HG02884 (cell line): ENCODE measurements at regions not wholly inside any gene's neighbourhood (a gene's known extent, or its start where the extent isn't known, plus 50 kb on each side); places are given as distances from the start of the nearest gene placed in this dataset.

Source experiments
- ATAC-seq: cut with Tn5 transposase; IDR thresholded peaks from one replicate; pipeline ENCODE4 v1.9.1; 2021; ENCODE audit warnings: mild to moderate bottlenecking, moderate library complexity; ENCODE audit not compliant: unreplicated experiment

DNA sequence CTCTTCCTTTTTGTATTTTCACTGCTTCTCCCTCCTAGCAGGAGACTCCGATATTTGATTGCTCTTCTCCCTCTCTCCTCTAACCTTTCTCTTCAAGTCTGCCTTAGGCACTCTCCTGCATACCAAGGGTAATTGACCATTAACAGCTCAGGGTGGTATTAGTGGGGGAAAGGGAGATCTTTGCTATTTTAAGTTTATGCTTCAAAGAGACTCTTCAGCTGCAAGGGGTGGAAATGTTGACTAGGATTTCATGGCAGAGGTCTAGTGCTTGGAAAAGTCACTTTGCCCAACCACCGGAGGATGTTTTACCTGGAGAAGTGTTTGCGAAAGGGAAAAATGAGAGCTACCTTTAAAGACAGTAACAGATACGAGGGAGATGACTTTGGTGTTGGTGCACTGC lies 453.7 kb downstream of the SLC4A3 start:
- no peak for ATAC-seq

DNA sequence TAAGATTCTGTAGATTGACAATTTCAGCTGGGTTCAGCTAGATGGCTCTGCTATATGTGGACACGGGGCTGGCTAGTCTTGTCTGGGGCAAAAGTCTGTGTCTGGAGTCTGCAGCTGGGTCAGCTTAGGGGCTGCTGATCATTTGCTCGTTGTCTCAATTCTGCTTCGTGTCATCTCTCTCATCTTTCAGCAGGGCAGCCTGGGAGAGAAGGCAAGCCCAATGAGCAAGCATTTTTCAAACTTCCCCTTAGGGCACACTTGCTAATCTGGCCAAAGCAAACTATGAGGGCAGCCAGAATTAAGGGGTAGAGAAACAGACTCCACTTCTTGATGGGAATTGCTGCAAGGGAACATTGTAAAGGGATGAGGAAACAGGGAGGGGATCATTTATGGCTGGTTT lies 462.6 kb downstream of the SLC4A3 start:
- ATAC-seq = no peak

DNA sequence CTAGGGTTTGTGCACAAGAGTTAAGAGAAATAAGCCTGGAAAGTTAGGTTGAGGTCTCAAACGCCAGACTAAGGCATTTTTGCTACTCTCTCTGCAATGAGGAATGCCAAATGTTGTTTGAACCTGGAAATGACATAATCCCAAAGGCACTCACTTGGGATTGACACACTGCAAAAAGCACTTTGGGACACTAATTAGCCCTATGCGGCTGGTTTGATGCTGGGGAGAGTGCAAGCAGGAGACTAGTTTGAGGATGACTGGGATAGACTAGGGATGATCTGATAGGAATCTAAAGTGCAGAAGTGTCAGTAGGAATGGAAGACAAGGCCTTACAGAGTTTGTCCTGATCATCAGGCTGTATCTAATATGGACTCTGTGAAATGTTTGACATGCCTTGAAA lies 469.0 kb downstream of the SLC4A3 start:
- no peak for ATAC-seq

DNA sequence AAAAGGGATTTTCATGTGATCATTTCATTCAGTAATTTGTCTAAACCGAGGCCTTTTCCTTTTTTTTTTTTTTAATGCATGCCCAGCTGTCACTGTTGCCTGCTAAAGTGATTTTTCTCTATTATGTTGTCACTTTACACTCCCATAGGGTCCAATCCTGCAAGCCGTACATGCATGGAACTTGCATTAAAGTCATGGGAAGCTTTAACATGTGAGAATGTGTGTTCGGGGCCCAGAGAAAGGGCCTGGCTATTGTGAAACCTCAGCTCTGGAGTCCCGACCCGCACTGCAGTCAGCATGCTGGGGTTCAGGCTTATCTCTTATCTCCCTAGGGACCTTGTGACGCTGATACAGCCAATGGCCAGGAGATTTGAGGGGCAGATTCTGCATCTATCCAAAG lies 474.6 kb downstream of the SLC4A3 start:
- ATAC-seq = no peak

DNA sequence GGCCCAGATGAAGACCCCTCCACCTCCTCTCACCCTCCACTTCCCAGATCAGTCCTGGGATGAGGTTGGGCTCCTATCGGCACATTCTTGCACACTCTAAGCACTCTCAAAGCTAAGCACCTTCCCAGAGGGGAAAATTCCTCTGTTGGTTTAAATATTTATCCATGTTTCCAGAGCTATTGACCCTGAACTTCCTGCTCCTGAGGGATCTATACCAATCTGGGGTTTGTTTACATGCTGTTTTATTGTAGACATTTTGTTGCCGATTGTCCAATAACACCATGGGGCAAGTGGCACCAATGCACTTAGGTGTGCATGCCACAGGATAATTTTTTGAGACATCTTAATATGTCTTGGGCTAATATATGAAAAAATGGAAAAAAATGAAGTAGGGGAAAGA lies 476.2 kb downstream of the SLC4A3 start:
- no peak for ATAC-seq

DNA sequence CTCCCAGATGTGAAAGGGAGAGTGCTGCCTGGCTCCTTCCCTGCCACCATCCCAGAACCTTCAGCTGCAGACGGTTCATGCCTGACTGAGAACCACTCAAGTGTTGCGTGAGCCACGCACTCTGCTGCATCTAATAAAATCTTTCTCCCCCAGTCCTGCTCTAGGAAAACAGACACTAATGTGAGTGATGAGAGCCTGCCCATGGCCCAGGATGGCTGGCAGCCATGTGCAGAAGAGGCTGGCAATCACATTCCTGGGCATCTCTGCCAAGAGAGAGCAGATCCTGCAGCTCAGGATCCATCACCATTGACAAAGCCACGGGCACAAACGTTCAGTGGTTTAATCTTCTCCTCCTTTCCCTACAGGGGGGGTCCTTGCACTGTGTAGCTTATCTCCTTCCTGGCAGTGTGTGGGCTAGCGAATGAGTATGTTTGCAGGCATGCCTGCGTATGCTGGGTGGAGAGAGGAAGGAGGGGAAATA lies 477.5 kb downstream of the SLC4A3 start:
- no peak for ATAC-seq

DNA sequence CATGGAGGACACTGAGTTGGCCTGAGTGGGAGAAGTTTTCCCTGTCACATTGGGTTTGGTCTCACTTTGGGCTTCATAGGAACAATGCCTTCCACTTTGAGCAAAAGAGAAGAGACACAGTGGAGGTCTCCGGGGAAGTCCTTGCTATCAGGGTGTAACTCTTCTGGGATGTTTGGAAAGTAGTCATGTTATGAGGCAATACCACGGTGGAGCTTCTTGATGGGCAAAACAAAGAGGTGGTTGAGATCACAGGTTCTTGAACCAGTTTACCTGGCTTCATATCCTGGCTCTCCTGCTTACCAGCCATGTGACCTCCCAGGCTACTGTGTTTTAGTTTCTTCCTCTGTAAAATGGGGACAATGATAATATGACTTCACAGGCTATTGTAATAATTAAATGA lies 478.6 kb downstream of the SLC4A3 start:
- ATAC-seq = no peak

DNA sequence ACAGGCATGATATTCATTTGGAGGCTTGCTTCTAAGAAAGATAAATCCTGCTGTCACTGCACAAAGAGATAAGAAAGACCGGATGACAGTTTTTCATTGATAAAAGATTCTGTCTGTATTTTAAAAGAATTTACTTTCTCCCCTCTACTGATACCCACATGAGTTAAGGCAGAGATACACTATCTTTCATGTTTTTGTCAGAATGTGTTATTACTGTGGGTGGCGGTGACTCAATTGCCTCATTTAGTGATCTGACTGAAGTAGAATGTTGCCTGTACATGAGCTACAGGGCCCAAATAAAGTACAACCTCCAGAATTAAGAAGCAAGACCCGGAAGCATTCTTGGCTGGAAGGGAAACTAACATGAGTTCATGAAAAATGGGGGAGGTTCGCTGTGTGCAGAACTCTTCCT lies 480.0 kb downstream of the SLC4A3 start:
- ATAC-seq = no peak

DNA sequence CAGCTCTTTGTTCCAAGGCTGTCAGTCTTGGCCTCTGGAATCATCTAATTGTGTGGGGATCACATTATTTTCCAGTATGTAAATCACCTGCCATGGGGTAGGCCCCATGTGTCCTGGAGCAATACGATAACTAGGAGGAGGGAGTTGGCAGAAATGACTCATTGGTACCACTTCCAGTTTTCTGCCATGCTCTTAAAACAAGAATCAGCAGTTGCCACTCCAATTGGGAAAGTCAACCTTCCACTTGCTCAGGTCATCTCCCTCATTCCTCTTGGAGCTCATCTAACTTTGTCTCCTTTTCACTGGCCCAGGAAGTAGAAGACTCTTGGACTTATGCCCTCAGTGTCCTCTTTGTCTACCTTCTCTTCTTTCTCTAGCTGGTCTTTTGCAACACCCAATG lies 487.0 kb downstream of the SLC4A3 start:
- no peak for ATAC-seq

DNA sequence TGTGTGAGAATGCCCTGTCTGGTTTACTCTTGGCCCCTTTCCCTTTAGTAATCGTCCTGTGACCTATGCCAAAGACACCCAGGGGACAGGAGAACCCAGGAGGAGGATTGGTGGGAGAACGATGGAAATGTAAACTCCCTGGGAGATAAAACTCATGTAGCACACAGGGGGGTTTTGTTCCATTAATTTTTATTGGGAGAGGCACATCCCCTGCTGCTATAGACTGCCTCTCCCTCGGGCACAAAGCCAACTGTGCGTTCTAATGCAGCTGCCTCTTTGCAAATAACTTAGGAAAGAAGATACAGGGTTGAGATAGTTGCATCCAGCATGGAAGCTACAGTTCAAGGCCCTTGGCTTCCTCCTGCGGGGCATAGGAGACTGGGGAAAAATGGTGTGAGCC lies 489.6 kb downstream of the SLC4A3 start:
- ATAC-seq = no peak

DNA sequence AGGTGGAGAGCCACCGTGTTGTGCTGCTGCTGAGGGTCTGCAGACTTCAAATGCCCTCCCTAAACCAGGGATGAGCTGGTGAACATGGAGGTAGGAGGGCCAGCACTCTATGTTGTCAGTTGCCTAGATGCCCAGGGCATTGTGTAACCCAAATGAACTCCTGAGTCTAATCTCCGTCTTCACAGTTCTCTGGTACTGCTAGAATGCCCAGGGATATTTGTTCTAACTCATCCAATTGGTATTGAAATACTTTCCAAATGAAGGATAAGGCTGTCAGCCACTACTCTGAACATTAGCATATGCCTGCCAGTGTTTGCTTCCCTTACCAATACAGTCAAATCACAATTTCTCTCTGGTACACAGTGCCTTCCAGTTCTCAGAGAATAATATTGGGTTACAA lies 492.6 kb downstream of the SLC4A3 start:
- no peak for ATAC-seq

DNA sequence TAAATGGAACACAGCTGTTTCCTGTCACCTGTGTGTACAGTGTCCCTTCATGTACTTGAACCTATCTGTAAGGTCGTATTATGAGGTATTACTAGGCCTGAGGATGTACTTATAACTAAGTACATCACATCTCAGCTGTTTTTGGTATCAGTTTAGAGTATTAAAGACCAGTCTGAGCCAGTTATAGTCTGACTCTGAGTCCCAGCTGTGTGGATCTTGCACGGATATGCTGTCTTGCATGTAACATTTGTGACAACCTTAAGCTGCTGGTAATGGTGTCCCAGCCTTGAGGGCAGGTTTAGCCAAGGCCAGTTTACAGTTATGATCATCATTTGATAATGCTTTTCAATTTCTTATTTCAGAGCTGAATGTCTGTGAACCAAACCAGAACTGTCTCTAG lies 496.3 kb downstream of the SLC4A3 start:
- ATAC-seq = no peak

DNA sequence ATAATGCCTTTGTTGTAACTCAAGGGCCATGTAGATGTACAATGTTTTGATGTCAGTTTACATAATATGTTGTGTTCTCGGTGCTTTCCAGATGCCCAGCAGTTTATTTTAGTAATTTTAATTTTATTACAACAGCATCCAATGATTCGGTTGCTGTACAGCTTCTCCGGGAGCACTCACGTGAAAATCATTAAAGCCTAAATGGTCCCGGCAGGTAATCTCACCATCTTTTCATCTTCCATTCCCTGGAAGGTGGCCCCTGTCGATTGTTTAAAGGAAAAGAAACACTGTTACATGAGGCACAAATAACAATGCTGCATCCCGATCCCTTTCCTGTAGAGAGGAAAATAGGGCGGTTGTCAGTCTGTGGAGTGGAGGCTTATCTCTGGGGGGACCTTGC lies 498.1 kb downstream of the SLC4A3 start:
- ATAC-seq = no peak

DNA sequence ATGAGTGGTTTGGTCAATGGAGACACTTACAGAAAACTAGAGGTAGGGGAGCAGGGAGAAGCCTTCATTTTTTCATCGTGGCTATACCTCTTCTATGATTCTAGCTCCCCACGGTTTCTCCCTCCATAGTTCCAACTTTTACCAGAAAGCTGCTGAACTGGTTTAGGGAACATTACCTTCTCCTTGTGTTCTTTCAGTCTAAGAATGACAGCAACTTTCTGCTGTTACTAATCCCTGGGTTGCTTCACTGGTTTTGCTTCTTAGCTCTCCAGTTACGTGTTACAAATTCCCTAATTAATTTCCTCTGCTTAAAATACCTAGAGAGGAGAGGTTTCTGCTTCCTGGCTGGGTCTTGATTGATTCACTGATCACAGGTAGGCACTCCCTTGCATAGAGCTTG lies 499.9 kb downstream of the SLC4A3 start:
- no peak for ATAC-seq

DNA sequence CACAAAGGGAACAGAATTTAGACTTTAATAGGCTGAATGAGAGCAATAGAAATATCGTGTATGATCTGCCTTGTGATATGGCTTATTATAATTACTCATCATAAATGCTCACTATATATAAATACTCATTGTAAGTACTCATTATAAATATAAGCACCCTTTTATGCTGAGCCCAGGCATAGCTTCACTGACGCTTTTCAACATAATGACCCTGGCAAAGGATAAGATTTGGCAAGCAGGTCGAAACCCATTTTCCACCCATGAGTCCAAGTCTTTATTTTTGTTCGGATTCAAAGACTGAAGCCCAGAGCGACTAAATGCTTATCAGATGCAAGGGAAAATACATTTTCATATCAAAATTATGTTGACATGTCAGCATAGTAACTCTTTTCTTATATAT lies 500.4 kb downstream of the SLC4A3 start:
- ATAC-seq = no peak

DNA sequence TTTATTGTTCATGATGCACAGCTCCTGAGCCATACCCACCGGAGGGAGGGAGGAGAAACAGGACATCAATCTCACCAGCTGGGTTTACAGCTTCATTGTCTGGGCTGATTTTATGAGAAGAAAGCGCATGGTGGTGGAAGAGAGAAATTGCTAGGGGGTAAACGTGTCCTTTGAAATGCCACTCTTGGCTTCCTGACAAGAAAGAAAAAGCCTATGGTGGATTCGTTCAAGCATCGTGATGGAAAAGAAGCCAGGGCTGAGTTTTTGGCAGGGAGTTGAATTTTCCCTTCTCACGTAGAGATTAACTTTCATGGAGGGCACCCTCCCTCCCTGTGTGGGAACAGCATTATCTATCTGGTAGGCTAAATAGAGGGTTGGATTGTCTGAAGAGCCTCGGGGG lies 502.0 kb downstream of the SLC4A3 start:
- no peak for ATAC-seq

DNA sequence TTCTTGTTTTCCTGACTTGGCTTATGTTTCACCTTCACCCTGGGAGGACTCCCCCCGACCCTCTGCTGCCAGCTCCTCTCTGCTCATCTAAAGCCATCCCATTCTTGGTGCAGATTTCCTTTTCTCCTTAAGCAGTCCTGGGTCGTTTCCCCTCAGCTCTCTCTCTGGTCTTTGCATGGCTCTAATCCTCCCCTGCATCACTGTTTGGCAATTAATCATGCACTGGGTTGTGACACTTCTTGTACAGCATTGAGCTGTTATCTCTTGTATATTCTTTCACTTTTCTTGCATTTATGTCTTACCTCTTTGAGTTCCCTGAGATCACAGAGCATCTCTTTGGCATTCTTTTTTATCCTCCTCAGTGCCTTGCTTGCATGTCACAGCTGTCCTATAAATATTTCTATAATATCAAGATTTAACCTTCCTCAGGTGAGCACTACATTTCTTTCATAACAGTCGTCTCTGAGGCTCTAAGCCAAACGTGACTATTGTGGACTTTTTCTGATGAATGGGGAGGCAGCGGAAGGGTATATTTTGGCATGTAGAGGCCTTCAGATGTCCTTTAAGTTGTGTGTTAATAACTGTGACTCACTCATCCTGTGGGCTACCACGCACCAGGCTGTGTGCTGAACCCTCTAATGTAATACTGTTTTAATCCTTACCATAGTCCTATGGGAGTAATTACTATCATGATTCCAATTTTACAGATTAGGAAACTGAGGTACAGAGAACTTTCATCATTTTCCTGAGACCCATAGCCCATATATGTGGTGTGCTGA lies 507.5 kb downstream of the SLC4A3 start:
- no peak for ATAC-seq

DNA sequence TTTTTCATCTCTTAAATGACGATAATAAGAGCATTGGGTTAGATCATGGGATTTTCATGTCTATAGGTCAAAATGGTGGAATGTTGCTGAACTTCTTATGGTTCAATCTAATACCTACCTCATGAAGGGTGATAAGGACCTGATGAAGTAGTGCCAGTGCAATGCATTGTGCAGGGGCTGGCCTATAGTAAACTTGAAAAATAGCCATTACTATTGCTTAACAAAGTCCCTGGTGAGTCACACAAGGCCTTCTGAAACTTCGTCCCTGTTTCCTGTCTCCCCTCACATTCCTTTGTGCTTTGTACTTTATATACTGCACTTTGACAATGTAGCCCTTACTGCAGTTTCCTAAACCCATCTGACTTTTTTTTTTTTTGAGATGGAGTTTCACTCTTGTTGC lies 515.9 kb downstream of the SLC4A3 start:
- no peak for ATAC-seq

DNA sequence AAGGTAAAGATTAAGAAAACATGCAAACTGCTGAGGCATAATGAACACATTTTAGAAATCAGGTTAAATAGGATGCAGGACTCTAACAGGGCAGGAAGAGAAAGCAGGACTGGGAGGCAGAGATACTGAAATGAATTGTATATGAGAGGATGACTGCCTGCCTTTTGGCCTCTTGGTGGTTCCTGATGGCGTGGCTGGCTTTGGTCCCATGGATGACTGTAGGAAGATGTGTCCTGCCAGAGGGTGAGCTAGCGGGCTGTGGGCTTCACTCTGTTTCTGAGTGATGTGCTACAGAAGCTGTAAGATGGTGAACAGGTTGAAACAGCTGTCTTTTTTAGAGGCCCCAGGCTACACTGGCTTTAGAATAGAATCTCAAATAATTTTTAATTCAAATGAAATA lies 517.0 kb downstream of the SLC4A3 start:
- ATAC-seq = no peak

DNA sequence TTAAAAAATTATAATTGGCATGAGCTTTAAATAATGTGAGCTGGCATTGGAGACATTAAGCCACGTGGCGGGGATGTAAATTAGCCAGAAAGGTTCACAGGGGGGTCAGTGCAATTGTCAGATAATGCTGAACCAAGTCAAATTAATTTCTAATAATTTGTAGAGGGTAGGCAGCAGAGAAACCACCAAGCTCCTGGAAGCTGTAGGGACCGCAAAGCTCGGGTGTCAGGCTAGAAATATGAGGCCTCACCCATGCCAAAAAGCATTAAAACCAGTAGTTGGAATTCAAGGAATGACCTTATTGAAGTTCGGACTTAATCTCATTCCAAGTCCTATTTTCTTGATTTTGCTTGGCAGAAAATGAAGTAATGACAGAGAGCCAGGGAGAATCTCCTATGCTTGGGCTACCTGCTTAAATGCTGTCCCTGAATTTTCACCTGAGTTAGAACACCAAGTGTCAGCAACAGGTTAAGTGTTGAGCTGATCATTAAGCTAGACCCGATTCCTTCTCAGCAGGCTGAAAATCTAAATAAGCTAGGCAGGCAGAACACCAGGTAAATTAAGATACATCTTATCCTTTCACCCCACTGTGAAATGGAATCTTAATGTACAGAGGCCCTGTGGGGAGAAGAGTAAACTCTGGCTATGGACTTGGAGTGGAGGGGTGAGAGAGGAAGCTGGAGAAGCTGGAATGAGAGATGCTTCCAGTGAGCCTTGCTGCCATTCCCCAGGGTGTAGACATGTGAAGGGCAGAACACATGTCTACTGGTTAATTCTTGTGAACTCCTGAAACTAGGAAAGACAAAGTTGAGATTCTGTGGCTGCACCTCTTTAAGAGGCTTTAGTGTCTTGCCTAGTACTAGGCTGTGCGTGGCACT lies 520.0 kb downstream of the SLC4A3 start:
- ATAC-seq = no peak

DNA sequence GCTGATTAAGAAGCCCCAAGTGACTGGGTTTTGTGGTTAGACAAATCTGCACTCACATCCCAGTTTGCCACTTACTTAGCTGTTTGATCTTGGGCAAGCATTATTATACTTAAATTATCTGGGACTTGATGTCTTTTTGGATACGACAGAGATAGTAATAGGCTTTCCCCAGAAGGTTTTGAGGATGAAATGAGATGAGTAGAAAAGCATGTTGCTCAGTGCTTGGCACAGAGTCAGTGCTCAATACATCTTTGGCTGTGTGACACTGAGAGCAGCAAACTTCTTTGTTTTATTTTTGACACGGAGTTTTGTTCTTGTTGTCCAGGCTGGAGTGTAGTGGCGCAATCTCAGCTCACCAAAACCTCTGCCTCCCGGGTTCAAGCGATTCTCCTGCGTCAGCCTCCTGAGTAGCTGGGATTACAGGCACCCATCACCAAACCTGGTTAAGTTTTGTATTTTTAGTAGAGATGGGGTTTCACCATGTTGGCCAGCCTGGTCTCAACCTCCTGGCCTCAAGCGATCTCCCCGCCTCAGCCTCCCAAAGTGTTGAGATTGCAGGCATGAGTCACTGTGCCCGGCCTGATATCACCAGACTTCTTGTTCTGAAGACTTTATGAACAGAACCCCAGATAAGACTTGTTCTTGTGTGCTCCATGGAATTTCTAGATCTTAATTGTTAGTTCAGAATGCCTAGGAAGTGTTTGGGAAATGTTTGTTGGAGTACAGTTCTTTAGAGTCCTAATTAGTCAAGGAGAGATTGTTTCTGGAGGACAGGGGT lies 521.2 kb downstream of the SLC4A3 start:
- ATAC-seq = no peak
